A549 (cell line): ENCODE measurements at regions not wholly inside any gene's neighbourhood (a gene's known extent, or its start where the extent isn't known, plus 50 kb on each side); places are given as distances from the start of the nearest gene placed in this dataset.
"Not testable (repeated sequence)": the region's sequence is repeated elsewhere in the genome, so short reads cannot be mapped to it uniquely, and the experiment has no call there.

Experiments used
- CHD4 ChIP-seq: fragments of 200-600 bp; sonication (generic); IDR thresholded peaks from 2 replicates; pipeline ENCODE4 v1.6.1; 2016; ENCODE audit warnings: antibody characterized with exemption, mild to moderate bottlenecking, borderline replicate concordance
- CTCF ChIP-seq: fragments of >200 bp; sonication (Bioruptor Twin); formaldehyde crosslinking; IDR thresholded peaks from 3 replicates; pipeline ENCODE4 v1.5.1; 2016
- E2F6 ChIP-seq: IDR thresholded peaks from 2 replicates; pipeline ENCODE4 v1.6.1; 2012; ENCODE audit warnings: low read depth, borderline replicate concordance
- ELK1 ChIP-seq: fragments of 150-350 bp; IDR thresholded peaks from 2 replicates; pipeline ENCODE4 v1.6.1; 2014; ENCODE audit warnings: low read depth, mild to moderate bottlenecking, low read length
- HDAC2 ChIP-seq: fragments of 200-600 bp; sonication (generic); IDR thresholded peaks from 2 replicates; pipeline ENCODE4 v1.6.1; 2016
- JUNB ChIP-seq: fragments of >200 bp; sonication (Bioruptor Twin); formaldehyde crosslinking; IDR thresholded peaks from 2 replicates; pipeline ENCODE4 v1.6.1; 2016
- KDM1A ChIP-seq: fragments of 200-600 bp; sonication (generic); IDR thresholded peaks from 2 replicates; pipeline ENCODE4 v1.6.1; 2016; ENCODE audit warnings: low read depth, mild to moderate bottlenecking
- NR3C1 ChIP-seq: fragments of >200 bp; sonication (Bioruptor Twin); formaldehyde crosslinking; IDR thresholded peaks from 3 replicates; pipeline ENCODE4 v1.6.1; 2017
- PHF8 ChIP-seq: fragments of 200-600 bp; sonication (generic); IDR thresholded peaks from 2 replicates; pipeline ENCODE4 v1.6.1; 2016; ENCODE audit warnings: low read depth, mild to moderate bottlenecking, antibody characterized with exemption, moderate library complexity, borderline replicate concordance
- RAD21 ChIP-seq, 2 experiments: fragments of >200 bp in 1 of 2; sonication (Bioruptor Twin) in 1 of 2; formaldehyde crosslinking in 1 of 2; IDR thresholded peaks in 1 of 2; conservative IDR thresholded peaks in 1 of 2; 2 replicates in 1 of 2; 3 replicates in 1 of 2; pipeline ENCODE4 v1.6.1; 2012 to 2018; ENCODE audit warnings: inconsistent platforms in 1 of 2
- RARB ChIP-seq: fragments of 250-450 bp; sonication (Bioruptor Pico); IDR thresholded peaks from 2 replicates; pipeline ENCODE4 v1.8.0; 2021; ENCODE audit warnings: mild to moderate bottlenecking, moderate library complexity
- RFX5 ChIP-seq: fragments of 450-650 bp; IDR thresholded peaks from 2 replicates; pipeline ENCODE4 v1.7.1; 2014; ENCODE audit warnings: antibody characterized with exemption, mild to moderate bottlenecking, moderate library complexity
- USF2 ChIP-seq: fragments of 450-650 bp; IDR thresholded peaks from 2 replicates; pipeline ENCODE4 v1.6.1; 2014; ENCODE audit warnings: antibody characterized with exemption
- ZFP36 ChIP-seq: fragments of 450-650 bp; IDR thresholded peaks from 2 replicates; pipeline ENCODE4 v1.6.1; 2014; ENCODE audit warnings: borderline replicate concordance; ENCODE audit not compliant: partially characterized antibody

GRCh38 chr6:58016614-58017013 is 699.2 kb downstream of the PRIM2 start:
- not testable (repeated sequence) for TF ChIP-seq CTCF; ELK1; E2F6; RFX5; RAD21 (conservative IDR thresholded peaks at IDR 0.05 in 1 of 2, IDR thresholded peaks at IDR 0.05 in 1 of 2); CHD4; ZFP36; NR3C1; USF2; KDM1A; PHF8; JUNB; HDAC2; RARB (CRISPR knock-in tag)
